Stimulated activated effector memory CD8-positive, alpha-beta T cell treated with anti-CD3 and anti-CD28 coated beads, Interleukin-12 subunit alpha, Interleukin-12 subunit beta, amount 100 ng/mL, for 72 hours (primary cell): ENCODE measurements at regions not wholly inside any gene's neighbourhood (a gene's known extent, or its start where the extent isn't known, plus 50 kb on each side); places are given as distances from the start of the nearest gene placed in this dataset.

Source experiments
- ATAC-seq: fragments of 150-1000 bp; cut with Tn5 transposase; 2 replicates; pipeline ENCODE4 v1.10.0; 2021
- DNase-seq, 2 donors: peaks; one replicate each; pipeline ENCODE4 v3.0.0; 2021 to 2022; ENCODE audit warnings: low spot score in 2 of 2
- H3K27ac Mint-ChIP-seq: one replicate; pipeline ENCODE4 v1.8.0; 2022; ENCODE audit warnings: mild to moderate bottlenecking, mixed read lengths
- H3K36me3 Mint-ChIP-seq: one replicate; pipeline ENCODE4 v1.8.0; 2022; ENCODE audit warnings: mild to moderate bottlenecking, mixed read lengths
- H3K4me1 Mint-ChIP-seq: one replicate; pipeline ENCODE4 v1.8.0; 2022; ENCODE audit warnings: mixed read lengths
- H3K4me3 Mint-ChIP-seq: one replicate; pipeline ENCODE4 v1.8.0; 2022; ENCODE audit warnings: mild to moderate bottlenecking, mixed read lengths
- H3K9me3 Mint-ChIP-seq: one replicate; pipeline ENCODE4 v1.8.0; 2022; ENCODE audit warnings: mixed read lengths

GRCh38 chr4:175932116-175932515, 120.1 kb upstream of the GPM6A start:
- DNase-seq (no peak), ATAC-seq (no peak)
- no peaks in the 10 kb centered on the region for H3K36me3 Mint-ChIP-seq
- H3K27ac Mint-ChIP-seq, result no peak overlapping the region
- no peak overlapping the region for H3K4me3 Mint-ChIP-seq
- no peaks in the 10 kb centered on the region for H3K9me3 Mint-ChIP-seq
- no peaks in the 10 kb centered on the region for H3K4me1 Mint-ChIP-seq

DNA sequence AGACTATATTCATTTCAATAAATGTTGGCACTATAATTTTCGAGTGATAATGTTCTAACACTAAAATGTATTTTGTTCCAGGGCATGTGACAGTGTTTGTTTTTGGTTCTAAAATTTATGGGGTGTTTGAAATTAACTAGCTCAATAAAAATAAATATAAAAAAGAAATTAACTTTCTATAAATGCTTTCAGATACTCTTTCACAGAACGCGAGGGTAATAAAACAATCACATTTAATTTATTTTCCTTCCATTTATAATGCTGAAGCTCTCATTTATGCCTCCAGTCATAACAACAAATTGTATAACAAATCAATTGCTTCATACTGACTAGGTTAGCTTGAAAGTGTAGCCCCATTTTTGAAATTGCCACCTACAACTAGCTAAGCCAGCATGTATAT, 122.4 kb upstream of the GPM6A start:
- no peaks in the 10 kb centered on the region for H3K4me1 Mint-ChIP-seq
- H3K27ac Mint-ChIP-seq, result no peak overlapping the region
- H3K9me3 Mint-ChIP-seq, result no peaks in the 10 kb centered on the region
- ATAC-seq (no peak), DNase-seq (no peak)
- H3K36me3 Mint-ChIP-seq, result no peaks in the 10 kb centered on the region
- H3K4me3 Mint-ChIP-seq, result no peak overlapping the region

- ATAC-seq, result no peak
- H3K27ac Mint-ChIP-seq, result no peak overlapping the region
- no peaks in the 10 kb centered on the region for H3K4me1 Mint-ChIP-seq
- H3K4me3 Mint-ChIP-seq, result no peak overlapping the region
- H3K36me3 Mint-ChIP-seq, result no peaks in the 10 kb centered on the region
- DNase-seq, result no peak
- no peaks in the 10 kb centered on the region for H3K9me3 Mint-ChIP-seq
Observed at GRCh38 chr4:175935016-175935661, 123.1 kb upstream of the GPM6A start.

- H3K27ac Mint-ChIP-seq, result no peak overlapping the region
- DNase-seq (no peak), ATAC-seq (no peak)
- H3K36me3 Mint-ChIP-seq, result no peaks in the 10 kb centered on the region
- H3K4me1 Mint-ChIP-seq, result peaks cover 7% of the 10 kb centered on the region
- H3K9me3 Mint-ChIP-seq, result no peaks in the 10 kb centered on the region
- H3K4me3 Mint-ChIP-seq, result no peak overlapping the region
Observed at GRCh38 chr4:175944126-175944910, 121.3 kb upstream of the WDR17 start.

GRCh38 chr4:175946472-175947116, 119.0 kb upstream of the WDR17 start:
- no peaks in the 10 kb centered on the region for H3K9me3 Mint-ChIP-seq
- peaks cover 7% of the 10 kb centered on the region for H3K4me1 Mint-ChIP-seq
- H3K36me3 Mint-ChIP-seq, result no peaks in the 10 kb centered on the region
- no peak for ATAC-seq
- H3K4me3 Mint-ChIP-seq, result peak overlapping the region; percentile 26
- no peak for DNase-seq
- peak overlapping the region; percentile 3 for H3K27ac Mint-ChIP-seq

DNA sequence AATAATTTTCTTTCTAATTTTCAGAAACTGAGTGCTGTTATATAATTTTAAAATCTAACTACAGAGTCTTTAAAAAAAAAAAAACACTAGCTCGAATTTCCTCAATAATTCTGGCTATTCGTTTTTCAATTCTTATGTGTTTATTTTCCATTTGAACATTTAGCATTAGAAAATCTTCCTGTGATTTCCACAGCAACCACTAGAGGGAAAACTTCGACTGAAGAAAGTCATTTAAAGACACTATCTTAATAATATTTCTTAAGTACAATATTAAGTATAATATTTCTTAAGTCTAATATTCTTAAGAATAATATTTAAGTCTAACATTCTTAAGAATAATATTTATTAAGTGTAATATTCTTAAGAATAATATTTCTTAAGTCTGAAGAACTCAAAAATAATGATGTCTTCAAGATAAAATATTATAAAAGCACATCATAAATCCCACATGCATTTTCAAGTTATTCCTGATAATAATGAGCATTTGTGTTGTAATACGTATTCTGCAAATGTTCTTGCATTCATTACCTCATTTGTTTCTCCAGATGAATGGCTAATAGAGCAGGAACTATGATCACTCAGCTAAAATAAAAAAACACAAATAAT, 118.4 kb upstream of the WDR17 start:
- Mint-ChIP-seq H3K4me1 (peaks cover 7% of the 10 kb centered on the region), H3K27ac (no peak overlapping the region), H3K9me3 (no peaks in the 10 kb centered on the region), H3K4me3 (no peak overlapping the region), H3K36me3 (no peaks in the 10 kb centered on the region)
- DNase-seq, result no peak
- no peak for ATAC-seq

DNA sequence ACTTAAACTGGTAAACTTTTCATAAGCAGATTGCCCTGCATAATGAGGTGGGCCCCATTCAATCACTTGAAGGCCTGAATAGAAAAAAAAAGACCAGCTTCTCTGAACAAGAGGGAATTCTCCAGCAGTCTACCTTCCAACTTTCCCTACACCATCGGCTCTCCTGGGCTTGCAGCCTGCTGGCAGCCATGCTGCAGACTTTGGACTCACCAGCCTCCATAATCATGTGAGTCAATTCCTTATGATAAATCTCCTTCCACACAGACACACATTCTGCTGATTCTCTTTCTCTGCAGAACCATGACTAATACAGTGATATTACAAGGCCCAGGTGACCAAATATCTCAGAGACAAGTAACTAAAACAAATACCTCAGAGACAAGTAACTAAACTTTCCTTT, 113.8 kb upstream of the WDR17 start:
- Mint-ChIP-seq H3K36me3 (no peaks in the 10 kb centered on the region), H3K4me1 (no peaks in the 10 kb centered on the region), H3K27ac (no peak overlapping the region), H3K9me3 (no peaks in the 10 kb centered on the region), H3K4me3 (no peak overlapping the region)
- no peak for DNase-seq
- ATAC-seq, result no peak

- no peak for DNase-seq
- no peak for ATAC-seq
- Mint-ChIP-seq H3K27ac (no peak overlapping the region), H3K4me3 (no peak overlapping the region), H3K4me1 (no peaks in the 10 kb centered on the region), H3K9me3 (no peaks in the 10 kb centered on the region), H3K36me3 (no peaks in the 10 kb centered on the region)
Observed at GRCh38 chr4:175953116-175953515, 112.5 kb upstream of the WDR17 start.

- ATAC-seq (peak; percentile 28), DNase-seq (no peak)
- no peaks in the 10 kb centered on the region for H3K36me3 Mint-ChIP-seq
- H3K4me3 Mint-ChIP-seq, result no peak overlapping the region
- no peak overlapping the region for H3K27ac Mint-ChIP-seq
- H3K9me3 Mint-ChIP-seq, result no peaks in the 10 kb centered on the region
- no peaks in the 10 kb centered on the region for H3K4me1 Mint-ChIP-seq
Observed at GRCh38 chr4:175953960-175954521, 111.6 kb upstream of the WDR17 start.

DNA sequence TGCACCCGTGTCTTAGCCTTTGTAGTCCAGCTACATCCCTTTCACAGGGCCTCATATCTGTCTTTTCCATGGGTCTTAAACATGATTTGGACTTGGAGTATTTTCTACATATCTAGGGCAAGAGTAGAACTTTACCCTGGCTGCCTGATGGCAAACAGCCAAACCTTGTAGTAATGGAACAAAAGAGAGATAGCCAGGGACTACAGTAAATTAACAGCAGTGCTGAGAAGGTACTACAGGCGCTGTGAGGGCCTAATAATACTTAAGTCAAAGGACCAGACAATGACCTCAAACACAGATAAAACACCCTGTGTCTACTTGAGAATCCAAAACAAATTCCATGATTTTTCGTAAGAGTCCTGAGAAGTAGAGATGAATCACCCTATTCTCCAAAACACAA, 111.0 kb upstream of the WDR17 start:
- ATAC-seq, result no peak
- H3K36me3 Mint-ChIP-seq, result no peaks in the 10 kb centered on the region
- H3K4me1 Mint-ChIP-seq, result no peaks in the 10 kb centered on the region
- H3K9me3 Mint-ChIP-seq, result no peaks in the 10 kb centered on the region
- H3K27ac Mint-ChIP-seq, result no peak overlapping the region
- no peak for DNase-seq
- H3K4me3 Mint-ChIP-seq, result no peak overlapping the region

GRCh38 chr4:175961604-175962003, 104.0 kb upstream of the WDR17 start:
- H3K9me3 Mint-ChIP-seq, result no peaks in the 10 kb centered on the region
- DNase-seq, result no peak
- no peak overlapping the region for H3K27ac Mint-ChIP-seq
- no peaks in the 10 kb centered on the region for H3K36me3 Mint-ChIP-seq
- H3K4me1 Mint-ChIP-seq, result no peaks in the 10 kb centered on the region
- no peak overlapping the region for H3K4me3 Mint-ChIP-seq
- ATAC-seq, result no peak

DNA sequence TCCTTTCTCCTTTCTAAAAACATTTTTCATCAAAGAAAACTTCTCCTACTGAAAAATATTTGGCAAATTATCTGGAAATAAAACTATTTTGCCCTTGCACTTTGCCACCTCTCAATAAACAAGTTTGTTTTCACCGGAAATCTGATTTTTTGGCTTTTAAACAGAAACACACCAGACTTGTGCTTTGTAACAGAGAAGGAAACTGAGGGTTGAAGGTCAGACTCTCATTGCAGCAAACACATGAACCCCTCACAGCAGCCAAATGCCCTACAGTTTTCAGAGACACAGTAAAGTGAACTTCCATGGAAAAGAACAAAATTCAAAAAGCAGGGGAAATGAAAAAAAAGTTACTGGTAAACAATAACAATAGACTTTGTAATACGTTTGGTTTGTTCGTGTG, 95.6 kb upstream of the WDR17 start:
- Mint-ChIP-seq H3K9me3 (peaks cover 6% of the 10 kb centered on the region), H3K36me3 (no peaks in the 10 kb centered on the region), H3K27ac (no peak overlapping the region), H3K4me3 (no peak overlapping the region), H3K4me1 (no peaks in the 10 kb centered on the region)
- DNase-seq, result no peak
- ATAC-seq, result no peak

GRCh38 chr4:175970724-175971123, 94.9 kb upstream of the WDR17 start:
- no peaks in the 10 kb centered on the region for H3K4me1 Mint-ChIP-seq
- H3K9me3 Mint-ChIP-seq, result peaks cover 6% of the 10 kb centered on the region
- H3K36me3 Mint-ChIP-seq, result no peaks in the 10 kb centered on the region
- no peak for ATAC-seq
- no peak overlapping the region for H3K27ac Mint-ChIP-seq
- no peak for DNase-seq
- H3K4me3 Mint-ChIP-seq, result no peak overlapping the region

DNA sequence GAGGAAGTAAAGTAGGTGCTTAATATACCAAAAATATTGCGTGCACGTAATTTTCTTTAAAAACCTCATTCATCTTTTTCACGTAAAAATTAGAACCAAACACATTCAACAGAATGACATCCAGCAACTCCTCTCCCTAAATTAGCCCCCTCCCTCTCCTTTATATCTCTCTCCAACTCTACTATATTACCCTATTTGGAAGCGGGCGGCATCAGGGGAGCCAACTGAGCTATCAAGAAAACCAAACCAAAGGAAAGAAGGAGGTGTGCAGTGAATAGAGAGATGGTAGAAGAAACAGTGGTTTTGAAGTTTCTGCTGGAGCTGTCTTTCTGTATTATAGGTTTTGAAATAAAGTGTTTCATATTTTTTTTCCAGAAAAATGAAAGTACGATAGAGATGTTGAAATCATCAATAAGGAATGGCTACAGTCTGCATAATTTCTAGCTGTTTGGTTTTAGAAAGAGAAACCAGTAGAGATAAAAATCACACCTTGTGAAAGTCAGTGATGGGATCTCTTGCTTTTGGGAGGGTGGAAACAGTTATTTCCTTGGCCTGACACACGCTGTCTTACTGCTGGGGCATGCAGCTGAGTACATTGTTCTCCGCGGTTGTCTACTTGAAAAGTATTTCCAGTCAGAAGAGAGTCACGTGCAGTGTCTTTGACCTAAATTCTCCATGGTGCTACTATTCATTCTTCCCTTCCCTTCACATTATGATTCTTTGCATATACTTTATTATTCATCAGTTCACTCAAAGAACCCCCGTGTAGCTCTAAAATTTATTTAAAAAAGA, 94.1 kb upstream of the WDR17 start:
- no peak overlapping the region for H3K4me3 Mint-ChIP-seq
- no peaks in the 10 kb centered on the region for H3K36me3 Mint-ChIP-seq
- no peak for DNase-seq
- peaks cover 6% of the 10 kb centered on the region for H3K9me3 Mint-ChIP-seq
- H3K4me1 Mint-ChIP-seq, result no peaks in the 10 kb centered on the region
- ATAC-seq, result no peak
- H3K27ac Mint-ChIP-seq, result no peak overlapping the region
